K562 (cell line): ENCODE measurements at regions not wholly inside any gene's neighbourhood (a gene's known extent, or its start where the extent isn't known, plus 50 kb on each side); places are given as distances from the start of the nearest gene placed in this dataset.

ENCODE experiments used
- ATAC-seq: fragments of 200-7000 bp; cut with Tn5 transposase; 3 replicates; pipeline ENCODE4 v1.9.1; 2020; ENCODE audit warnings: moderate library complexity
- BruUV-seq: library from RNA; stranded (reverse); fragments of 400-500 nt; replicated peaks from 2 replicates; lab custom pipeline; 2021; lab: Mats Ljungman, UMichigan
- CTCF ChIA-PET: fragments of 300-600 bp; formaldehyde crosslinking; extraction: SDS; loops from one replicate; lab custom pipeline; 2021; ENCODE audit warnings: low intra/inter-chr PET ratio; lab: Yijun Ruan, JAX
- POLR2A ChIA-PET: fragments of 300-600, 350-650 bp; sonication (Branson Sonifier 250); formaldehyde crosslinking; extraction: SDS; loops from one replicate; lab custom pipeline; 2021; ENCODE audit warnings: antibody characterized with exemption, inconsistent platforms; lab: Yijun Ruan, JAX
- DNase-seq, 4 experiments: peaks; one replicate each; pipeline versions ENCODE4 v3.0.0 to v3.0.0-alpha.2; 2011 to 2018; ENCODE audit warnings: low spot score in 3 of 4, mixed read lengths in 3 of 4; ENCODE audit errors: extremely low read depth in 1 of 4
- FAIRE-seq: peaks from 2 replicates; lab custom pipeline; 2011; peaks lifted over from hg19 to GRCh38; lab: Jason Lieb, UNC
- H2AFZ ChIP-seq: 2 replicates; pipeline ENCODE4 v1.6.0; 2011; ENCODE audit warnings: low read depth, low read length, control low read depth, inconsistent platforms
- H3K27ac ChIP-seq: fragments of 200-600 bp; 3 replicates; pipeline ENCODE4 v1.8.0; 2011; ENCODE audit warnings: low read depth, mild to moderate bottlenecking, control low read depth, inconsistent platforms, low read length, moderate library complexity, mixed read lengths; ENCODE audit errors: extremely low read depth
- H3K27me3 ChIP-seq, 2 experiments: fragments of 300-600 bp in 1 of 2; 2 replicates in 1 of 2; 3 replicates in 1 of 2; pipeline versions ENCODE4 v1.6.0 to v1.8.0; 2011; ENCODE audit warnings: inconsistent platforms in 2 of 2, low read length in 2 of 2, mild to moderate bottlenecking in 1 of 2, mixed read lengths in 1 of 2, moderate library complexity in 1 of 2; ENCODE audit not compliant: control insufficient read depth in 2 of 2, insufficient read depth in 2 of 2
- H3K36me3 ChIP-seq: fragments of 300-600 bp; 3 replicates; pipeline ENCODE4 v1.8.0; 2011; ENCODE audit warnings: mild to moderate bottlenecking, low read length, inconsistent platforms; ENCODE audit not compliant: control insufficient read depth, insufficient read depth
- H3K4me1 ChIP-seq, 2 experiments: fragments of 200-600 bp in 1 of 2; replicated peaks in 1 of 2; 2 replicates in 1 of 2; 3 replicates in 1 of 2; pipeline versions ENCODE4 v1.5.1 to v1.8.0; 2011; ENCODE audit warnings: inconsistent platforms in 2 of 2, low read length in 2 of 2, mild to moderate bottlenecking in 1 of 2, mixed read lengths in 1 of 2, moderate library complexity in 1 of 2; ENCODE audit not compliant: control insufficient read depth in 2 of 2, insufficient read depth in 2 of 2
- H3K4me2 ChIP-seq: 2 replicates; pipeline ENCODE4 v1.6.1; 2011; ENCODE audit warnings: low read length, control low read depth, inconsistent platforms, mixed read lengths; ENCODE audit not compliant: insufficient read depth
- H3K4me3 ChIP-seq: fragments of 200-600 bp; sonication (generic), shearing (Covaris generic); 2 replicates; pipeline ENCODE4 v1.5.1; 2016; ENCODE audit warnings: control low read depth, inconsistent platforms
- H3K79me2 ChIP-seq: fragments of 200-600 bp; 3 replicates; pipeline ENCODE4 v1.8.0; 2011; ENCODE audit warnings: low read length, inconsistent platforms; ENCODE audit not compliant: control insufficient read depth, insufficient read depth
- H3K9ac ChIP-seq, 2 experiments: 2 replicates each; pipeline versions ENCODE4 v1.6.0 to v1.6.1; 2011; ENCODE audit warnings: low read depth in 2 of 2, low read length in 2 of 2, control low read depth in 1 of 2, inconsistent platforms in 1 of 2, mild to moderate bottlenecking in 1 of 2, mixed read lengths in 1 of 2; ENCODE audit not compliant: insufficient read depth in 1 of 2
- H3K9me1 ChIP-seq: one replicate; pipeline ENCODE4 v1.6.0; 2011; ENCODE audit warnings: inconsistent platforms, mild to moderate bottlenecking, low read length, moderate library complexity; ENCODE audit not compliant: control insufficient read depth, insufficient read depth
- H3K9me3 ChIP-seq: replicated peaks from 2 replicates; pipeline ENCODE4 v1.5.1; 2011; ENCODE audit warnings: low read depth, low read length, inconsistent platforms; ENCODE audit not compliant: control insufficient read depth, insufficient read depth
- H4K20me1 ChIP-seq: replicated peaks from 2 replicates; pipeline ENCODE4 v1.6.1; 2011; ENCODE audit warnings: low read length, inconsistent platforms, mixed read lengths; ENCODE audit not compliant: control insufficient read depth, insufficient read depth
- RREB1 ChIP-seq: fragments of 250-450 bp; sonication (Bioruptor Pico); IDR thresholded peaks from 2 replicates; pipeline ENCODE4 v1.4.0; 2020
- SMAD4 ChIP-seq: fragments of 250-450 bp; sonication (Bioruptor Pico); conservative IDR thresholded peaks from 2 replicates; pipeline ENCODE4 v1.8.0; 2021; ENCODE audit warnings: inconsistent platforms, mild to moderate bottlenecking, moderate library complexity
- ZKSCAN8 ChIP-seq: fragments of 200-800 bp; sonication (Bioruptor generic); IDR thresholded peaks from 2 replicates; pipeline ENCODE4 v1.6.1; 2016; ENCODE audit warnings: missing genetic modification characterization, missing compliant biosample characterization
- WGBS: fragments of 100-300 bp; shearing (Covaris generic); methylation state at CpG from one replicate; pipeline ENCODE4 v1.1.6; 2016; ENCODE audit warnings: low coverage, mixed read lengths; ENCODE audit not compliant: insufficient coverage; ENCODE audit errors: missing lambda C conversion rate; 5-methylcytosine and 5-hydroxymethylcytosine counted together
- in situ Hi-C: fragments of 300-500 bp; cut with MboI; formaldehyde crosslinking; loops from 4 replicates; pipeline ENCODE4 v1.15.0; 2018; ENCODE audit warnings: inconsistent platforms, mixed read lengths
- intact Hi-C: fragments of 100-400 bp; cut with micrococcal nuclease; formaldehyde crosslinking; loops from 2 replicates; pipeline ENCODE4 v1.14.2; 2022

- no TSS peak for BruUV-seq
- Histone ChIP-seq H3K79me2 (peaks cover 56% of the 10 kb centered on the region), H3K4me1 (peaks cover 12 to 27% of the 10 kb centered on the region in 2 experiments), H3K36me3 (no peaks in the 10 kb centered on the region), H4K20me1 (no peaks in the 10 kb centered on the region), H3K27ac (peak overlapping the region; percentile 98), H3K9me3 (no peaks in the 10 kb centered on the region), H3K9ac (peak overlapping the region; percentile 86 to 97), H3K9me1 (no peaks in the 10 kb centered on the region), H3K27me3 (no peaks in the 10 kb centered on the region), H3K4me2 (peak overlapping the region; percentile 100), H3K4me3 (peak overlapping the region; percentile 54), H2AFZ (peak overlapping the region; percentile 92)
- TF ChIP-seq SMAD4 (CRISPR knock-in tag) = no peak
- no peak for TF ChIP-seq ZKSCAN8 (CRISPR knock-in tag)
- no peak for TF ChIP-seq RREB1
- FAIRE-seq = no peak
- in situ Hi-C loops (no loop called here), intact Hi-C loops (loop anchor here (1.0 to 2.0 kb wide), 3 partner anchors 22 to 68 kb away; partner anchors contain the start of gene CEP85L)
- WGBS = 0% methylated on average over 5 of the region's 5 CpGs
- DNase-seq = no peak
- ChIA-PET POLR2A (interaction anchor here (0.6 to 5.0 kb wide), 9 partner anchors 10 to 1225 kb away, joined by 3 to 29 read pairs (median 6); no protein-coding TSS in a partner anchor), CTCF (no interaction called here)
- no peak for ATAC-seq
Observed at GRCh38 chr6:118708744-118709143, 57.4 kb upstream of the CEP85L start.
